ENCODE measurements at regions not wholly inside any gene's neighbourhood (a gene's known extent, or its start where the extent isn't known, plus 50 kb on each side); places are given as distances from the start of the nearest gene placed in this dataset.

DNA sequence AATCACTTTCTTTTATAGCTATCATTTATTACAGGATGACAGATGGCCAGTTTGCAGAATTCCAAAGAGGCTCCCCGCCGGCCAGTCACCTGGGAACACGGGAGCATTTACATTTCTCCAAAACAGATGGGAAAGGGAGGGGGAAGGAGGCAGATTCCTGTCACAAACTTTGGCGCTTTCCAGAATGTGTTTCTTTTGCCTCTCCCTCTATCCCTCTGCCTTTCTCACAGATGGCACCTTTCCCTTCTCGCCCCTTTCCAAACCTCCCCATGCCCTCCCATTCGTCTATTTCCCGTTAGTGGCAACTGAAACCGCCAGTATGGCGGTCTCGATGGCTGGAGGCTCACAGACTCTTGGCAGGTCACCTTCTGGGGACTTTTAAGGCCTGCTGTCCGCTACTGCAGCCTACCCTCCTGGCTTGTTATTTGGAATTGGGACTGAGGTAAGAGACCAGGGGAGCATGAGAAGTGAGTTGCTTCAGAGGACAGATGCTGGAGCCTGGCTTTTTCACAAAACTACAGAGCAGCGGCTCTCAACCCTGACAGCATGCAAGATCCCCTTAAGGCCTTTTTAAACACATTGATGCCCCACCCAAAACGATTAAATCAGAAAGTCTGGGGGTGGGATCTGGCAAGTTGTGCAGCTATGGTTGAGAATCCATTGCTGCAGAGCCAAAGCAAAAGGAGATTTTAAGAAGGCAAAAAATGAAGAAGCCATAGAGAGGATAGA is 161.5 kb upstream of the VASH1 start:
- no peak for DNase-seq

DNA sequence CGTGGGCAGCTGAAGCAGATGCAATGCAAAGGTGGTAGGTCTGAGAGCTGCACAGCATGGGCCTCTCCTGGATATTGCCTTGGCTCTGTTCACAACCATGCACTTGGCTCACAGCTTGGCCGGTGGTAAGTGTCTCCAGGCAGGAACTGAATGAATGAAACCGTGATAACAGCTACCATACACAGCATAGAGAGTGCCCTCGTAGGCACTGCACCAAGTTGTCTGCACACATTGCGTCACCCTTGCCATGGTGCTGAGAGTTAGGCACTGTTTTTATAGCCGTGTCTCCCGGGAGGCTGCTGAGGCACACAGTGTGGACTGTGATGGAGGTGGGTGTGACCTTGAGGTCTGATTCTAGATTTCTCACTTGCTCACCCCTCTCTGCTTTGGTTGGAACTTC is 157.6 kb upstream of the VASH1 start:
- DNase-seq: no peak

GRCh38 chr14:76607510-76607909 is 153.8 kb upstream of the VASH1 start:
- no peak for DNase-seq

DNA sequence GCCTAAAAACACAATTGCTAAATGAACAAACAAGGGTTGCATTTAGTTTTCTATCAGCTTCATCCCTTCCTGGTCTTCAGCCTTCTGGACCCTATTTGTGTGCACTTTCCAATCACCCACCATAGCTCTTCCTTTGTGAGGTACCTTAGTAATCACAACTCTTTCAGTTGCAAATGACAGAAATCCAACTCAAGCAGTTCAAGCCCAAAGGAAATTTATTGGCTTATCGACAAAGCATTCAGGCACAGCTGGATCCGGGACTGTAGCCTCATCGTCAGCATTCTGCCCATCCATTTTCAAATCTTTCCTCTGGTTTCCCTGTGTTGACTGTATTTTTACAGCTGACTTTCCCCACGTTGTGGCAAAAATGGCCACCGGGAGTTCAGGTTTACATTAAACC is 148.6 kb upstream of the VASH1 start:
- DNase-seq: no peak

- DNase-seq: no peak
These were observed 147.7 kb upstream of the VASH1 start for GRCh38 chr14:76613616-76614015.

DNA sequence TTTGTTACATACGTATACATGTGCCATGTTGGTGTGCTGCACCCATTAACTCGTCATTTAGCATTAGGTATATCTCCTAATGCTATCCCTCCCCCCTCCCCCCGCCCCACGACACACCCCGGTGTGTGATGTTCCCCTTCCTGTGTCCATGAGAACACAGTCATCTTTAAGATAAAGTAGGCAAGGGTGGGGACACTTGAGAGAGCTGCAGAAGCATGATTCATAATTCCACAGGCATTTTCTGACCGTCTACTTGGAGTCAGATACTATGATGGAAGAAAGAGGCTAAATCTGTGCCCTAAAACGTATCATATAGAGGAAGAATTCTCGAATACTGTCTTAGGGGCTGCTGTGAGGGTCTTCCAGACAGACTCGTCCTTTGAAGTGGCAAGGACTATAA is 145.9 kb upstream of the VASH1 start:
- DNase-seq: no peak

GRCh38 chr14:76617440-76617839 is 143.8 kb upstream of the VASH1 start:
- no peak for DNase-seq

- no peak for DNase-seq
These were observed 124.7 kb upstream of the VASH1 start for GRCh38 chr14:76636602-76637001.

DNA sequence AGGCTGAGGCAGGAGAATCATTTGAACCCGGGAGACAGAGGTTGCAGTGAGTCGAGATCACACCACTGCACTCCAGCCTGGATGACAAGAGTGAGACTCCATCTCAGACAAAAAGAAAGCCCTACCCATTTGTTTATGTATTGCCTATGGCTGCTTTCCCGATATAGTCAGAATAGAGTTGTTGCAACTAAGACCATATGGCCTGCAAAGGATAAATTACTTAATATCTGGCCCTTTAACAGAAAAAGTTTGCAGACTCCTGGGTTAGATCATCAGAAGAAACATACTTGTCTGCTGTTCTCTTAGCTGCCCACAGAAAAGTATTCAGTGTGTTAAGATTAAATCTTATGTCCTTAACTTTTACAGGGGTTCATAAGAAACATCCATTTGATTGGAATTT is 122.4 kb upstream of the VASH1 start:
- DNase-seq: no peak

- DNase-seq: no peak
These were observed 121.5 kb upstream of the VASH1 start for GRCh38 chr14:76639606-76640229.

- no peak for DNase-seq
These were observed 120.3 kb upstream of the VASH1 start for GRCh38 chr14:76640923-76641395.

DNA sequence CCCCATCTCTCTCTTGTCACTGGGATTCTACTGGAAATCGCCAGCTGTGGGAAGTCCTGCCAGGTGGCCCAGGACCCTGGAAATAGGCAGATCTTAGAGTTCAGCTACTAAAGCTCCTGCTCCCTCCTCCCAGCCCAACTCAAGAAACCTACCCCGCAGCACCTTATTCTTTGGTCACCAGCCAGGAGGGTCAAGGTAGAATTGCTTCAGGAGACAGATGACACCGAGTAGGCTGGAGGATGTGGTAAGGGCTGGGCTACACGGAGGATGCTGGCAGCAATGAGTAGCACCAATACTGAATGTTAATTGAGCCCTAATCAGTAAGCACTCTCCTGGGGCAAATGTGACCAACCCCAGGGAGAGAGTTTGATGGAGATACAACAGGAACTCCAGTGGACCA is 119.7 kb upstream of the VASH1 start:
- DNase-seq: no peak

DNA sequence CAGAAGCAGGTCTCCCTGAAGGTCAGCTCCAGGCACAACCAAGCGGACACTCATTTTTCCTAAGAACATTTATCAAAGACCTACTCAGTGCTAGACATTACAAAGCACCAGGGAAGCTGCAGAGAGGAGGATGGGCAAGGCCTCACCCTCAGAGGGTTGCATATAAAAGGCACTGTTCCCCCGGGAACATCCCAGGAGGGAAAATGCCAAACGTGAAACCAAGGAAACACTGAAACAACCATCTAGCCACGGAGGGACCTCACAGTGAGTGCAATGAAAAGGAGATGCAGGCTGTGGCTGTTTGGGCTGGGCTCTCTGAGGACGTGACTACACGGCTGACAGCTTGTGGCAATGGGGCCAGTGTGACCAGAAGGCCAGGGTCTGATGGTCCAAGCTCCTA is 117.4 kb upstream of the VASH1 start:
- DNase-seq: no peak

GRCh38 chr14:76644855-76645518 is 116.3 kb upstream of the VASH1 start:
- DNase-seq: peak in 30 of 56 donors; percentile 2 to 51 (median 10)

DNA sequence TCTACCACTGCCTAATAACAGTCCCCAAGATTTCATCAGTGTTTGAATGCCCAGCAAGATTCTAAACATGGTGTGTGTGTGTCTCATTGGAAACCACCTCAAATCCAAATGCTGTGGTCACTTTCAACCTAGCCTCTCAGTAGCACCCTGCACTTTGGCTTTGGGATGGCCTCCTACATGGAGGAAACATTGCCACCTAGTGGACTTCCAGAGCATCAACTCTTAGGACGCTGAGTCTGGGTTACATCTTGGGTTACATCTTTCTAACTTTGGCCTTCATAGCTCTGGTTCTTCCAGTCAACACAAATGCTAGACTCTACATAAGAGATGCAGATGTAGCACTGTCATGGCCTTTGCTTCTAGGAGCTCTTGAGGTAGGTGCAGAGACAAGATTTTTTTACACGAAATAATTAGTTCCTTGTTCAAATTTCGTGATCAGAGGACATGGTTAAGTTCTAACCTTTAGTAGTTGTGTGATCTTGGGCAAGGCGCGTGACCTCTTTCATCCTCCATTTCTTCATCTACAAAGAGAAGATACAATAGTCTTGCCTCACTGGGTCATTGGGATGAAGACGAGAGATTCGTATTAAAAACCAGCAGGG is 113.5 kb upstream of the VASH1 start:
- DNase-seq: peak in 4 of 56 donors; percentile 1 to 5 (median 2)

DNA sequence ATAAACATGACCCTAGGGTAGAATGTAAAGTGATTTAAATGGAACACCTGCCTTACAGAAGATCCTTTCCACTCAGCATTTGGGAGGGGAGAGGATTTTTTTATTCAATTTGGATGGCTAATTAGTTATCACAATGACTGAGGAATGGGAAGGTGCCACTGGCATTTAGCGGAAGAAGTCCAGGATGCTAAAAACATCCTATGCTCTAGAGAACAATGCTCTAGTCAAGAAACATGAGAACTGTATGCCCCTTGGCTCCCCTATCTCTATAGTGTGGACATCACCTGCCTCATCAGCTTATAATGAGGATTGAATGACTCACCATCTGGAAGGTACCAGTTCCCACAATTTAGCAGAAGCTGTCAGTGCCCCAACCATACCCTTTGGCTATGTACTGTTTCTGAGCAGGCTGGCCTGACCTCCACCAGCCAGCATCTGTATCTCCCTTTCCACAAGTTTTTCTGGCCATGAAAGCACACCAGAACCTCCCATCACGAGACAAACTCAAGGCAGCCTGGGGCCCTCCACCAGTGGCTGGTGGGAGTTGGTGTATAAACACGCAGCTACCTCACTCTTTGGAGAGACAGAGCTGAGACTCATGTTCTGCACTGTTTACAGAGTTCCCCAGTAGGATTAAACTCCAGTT is 109.7 kb upstream of the VASH1 start:
- DNase-seq: no peak

DNA sequence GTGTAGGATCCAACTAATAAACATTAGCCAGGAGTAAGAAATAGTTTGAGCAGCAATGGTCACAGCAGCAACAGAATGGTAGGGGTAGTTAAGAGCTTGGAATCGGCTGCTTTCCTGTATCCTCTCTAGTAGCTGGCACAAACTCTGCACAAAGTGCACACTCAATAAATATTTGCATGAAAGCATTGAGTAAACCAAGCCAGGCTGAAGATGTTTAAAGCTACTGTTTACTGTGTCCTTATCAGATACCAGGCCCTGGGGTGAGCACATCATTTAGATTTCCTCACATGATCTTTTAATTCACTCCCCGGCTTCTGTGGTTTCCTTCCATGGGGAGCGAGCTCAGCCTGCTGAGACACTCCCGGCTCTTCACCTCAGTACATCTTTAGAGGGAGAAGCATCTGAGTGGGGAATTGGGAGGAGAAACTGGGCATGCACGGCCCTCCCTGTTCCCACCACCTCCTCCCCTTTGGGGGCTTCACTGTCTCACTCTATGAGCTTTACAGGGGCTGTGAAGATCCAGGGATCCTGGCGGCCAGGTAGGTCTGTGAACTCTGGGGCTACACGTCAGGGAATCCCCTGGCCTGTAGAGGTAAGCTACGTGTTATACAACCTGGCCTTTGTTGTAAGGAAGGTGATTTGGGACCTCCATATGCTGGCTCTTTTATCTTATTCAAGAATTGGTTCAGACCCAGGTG is 107.2 kb upstream of the VASH1 start:
- DNase-seq: no peak

DNA sequence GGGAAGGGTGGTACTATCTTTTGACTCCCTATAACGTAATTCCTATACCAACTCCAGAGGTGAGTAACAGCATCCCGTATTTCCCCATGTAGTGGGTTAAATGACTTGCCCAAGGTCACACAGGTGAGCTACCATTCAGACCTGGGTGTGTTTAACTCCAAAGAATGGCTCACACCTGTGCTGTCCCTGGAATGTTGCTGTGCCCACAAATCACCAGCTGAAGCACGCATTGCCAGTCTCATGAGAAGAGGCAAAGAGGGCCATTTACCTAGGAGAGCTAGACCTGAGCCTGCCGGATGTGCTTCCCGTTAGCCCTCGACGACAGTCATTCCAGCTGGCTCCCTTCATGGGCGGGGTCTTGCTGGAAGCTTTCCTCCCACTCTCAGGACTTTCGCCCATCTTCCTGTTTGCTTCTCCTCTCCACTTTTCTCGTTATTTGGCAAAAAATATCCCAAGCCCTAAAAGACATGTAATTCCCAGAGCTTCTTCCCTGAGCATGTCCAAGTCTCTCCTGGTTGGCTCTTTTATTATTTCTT is 106.6 kb upstream of the VASH1 start:
- DNase-seq: no peak

GRCh38 chr14:76655331-76655730 is 105.9 kb upstream of the VASH1 start:
- no peak for DNase-seq

DNA sequence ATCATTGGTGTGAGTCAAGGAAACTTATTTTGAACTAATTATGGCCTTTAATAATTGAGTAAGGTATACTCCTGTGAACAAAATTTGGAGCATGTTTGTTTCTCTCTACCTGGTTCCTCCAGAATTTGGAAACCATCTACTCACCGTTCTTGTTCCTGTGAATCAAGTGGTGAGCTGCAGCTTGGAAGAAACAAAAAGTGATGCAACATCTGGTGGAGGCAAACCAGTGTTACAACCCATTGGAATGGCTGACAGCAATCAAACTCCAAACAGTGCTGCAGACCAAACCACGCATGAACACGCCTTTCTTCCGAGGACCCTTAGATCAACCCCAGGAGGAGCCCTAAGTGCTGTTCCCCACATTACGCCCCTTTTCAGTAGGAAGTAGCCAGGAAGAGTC is 104.7 kb upstream of the VASH1 start:
- DNase-seq: no peak

- DNase-seq: no peak
These were observed 103.9 kb upstream of the VASH1 start for GRCh38 chr14:76657404-76657803.
